HPDE6-E6E7 (cell line): ENCODE measurements at regions not wholly inside any gene's neighbourhood (a gene's known extent, or its start where the extent isn't known, plus 50 kb on each side); places are given as distances from the start of the nearest gene placed in this dataset.
A peak's percentile ranks its signal among the peaks of the same experiment; 100 is the strongest.
"Not testable (repeated sequence)": the region's sequence is repeated elsewhere in the genome, so short reads cannot be mapped to it uniquely, and the experiment has no call there.

Experiments
- DNase-seq: peaks from one replicate; pipeline ENCODE4 v3.0.0; 2011; ENCODE audit warnings: missing footprints; ENCODE audit errors: extremely low spot score

GRCh38 chr6:128597956-128598355 is 77.6 kb upstream of the PTPRK start:
- DNase-seq: peak; percentile 47

DNA sequence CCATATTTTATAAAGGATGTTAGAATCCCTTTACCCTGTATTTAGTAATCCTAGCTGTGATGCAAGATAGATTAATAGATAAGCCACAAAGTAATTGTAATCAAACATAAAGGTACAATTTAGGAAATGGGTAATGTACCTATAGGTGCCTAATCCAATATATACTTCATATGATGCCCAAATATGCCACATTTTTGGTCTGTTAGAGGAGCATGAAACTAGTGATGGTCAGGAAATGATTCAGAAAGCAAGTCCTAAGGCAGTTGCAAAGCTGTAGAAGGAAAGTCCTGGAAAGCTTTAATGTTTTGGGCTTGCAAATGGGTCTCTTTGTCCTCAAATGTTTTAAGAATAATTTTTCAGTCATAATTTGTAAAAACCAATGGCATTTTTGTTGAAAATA is 76.6 kb upstream of the PTPRK start:
- DNase-seq: no peak

DNA sequence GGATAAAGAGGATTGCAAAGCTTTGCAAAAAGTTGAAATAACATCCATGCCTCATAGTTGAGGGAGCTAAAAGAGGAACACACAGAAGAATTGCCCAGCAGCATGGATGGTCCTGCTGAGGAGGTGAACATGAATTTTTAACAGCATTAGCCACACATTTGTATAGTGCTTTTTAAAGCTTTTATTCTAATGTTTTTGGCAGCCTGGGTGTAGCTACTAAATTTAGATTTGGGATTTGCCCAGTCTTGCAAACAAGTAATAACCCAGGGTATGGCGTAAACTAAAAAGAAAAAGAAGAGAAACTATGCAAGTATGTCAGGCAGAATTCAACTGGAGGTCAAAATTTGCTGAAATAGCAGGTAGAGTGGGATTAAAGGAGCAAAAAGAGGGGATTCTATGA is 75.1 kb upstream of the PTPRK start:
- no peak for DNase-seq

DNA sequence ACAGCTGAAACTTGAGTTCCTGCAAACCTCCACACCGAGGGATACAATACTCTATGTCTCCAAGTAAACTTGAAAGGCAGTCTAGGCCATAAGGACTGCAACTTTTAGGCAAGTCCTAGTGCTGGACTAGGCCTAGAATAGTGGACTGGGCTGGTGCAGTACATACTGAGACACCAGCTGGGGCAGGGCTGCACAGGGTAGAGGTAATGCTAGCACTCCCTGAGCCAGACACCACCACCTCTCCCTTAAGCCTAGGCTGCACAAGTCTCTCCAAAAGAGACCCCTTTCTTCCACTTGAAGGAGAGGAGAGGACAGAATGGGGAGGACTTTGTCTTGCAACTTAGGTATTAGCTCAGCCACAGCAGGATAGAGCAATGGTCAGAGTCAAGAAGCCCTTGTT is 65.7 kb upstream of the PTPRK start:
- DNase-seq: no peak

DNA sequence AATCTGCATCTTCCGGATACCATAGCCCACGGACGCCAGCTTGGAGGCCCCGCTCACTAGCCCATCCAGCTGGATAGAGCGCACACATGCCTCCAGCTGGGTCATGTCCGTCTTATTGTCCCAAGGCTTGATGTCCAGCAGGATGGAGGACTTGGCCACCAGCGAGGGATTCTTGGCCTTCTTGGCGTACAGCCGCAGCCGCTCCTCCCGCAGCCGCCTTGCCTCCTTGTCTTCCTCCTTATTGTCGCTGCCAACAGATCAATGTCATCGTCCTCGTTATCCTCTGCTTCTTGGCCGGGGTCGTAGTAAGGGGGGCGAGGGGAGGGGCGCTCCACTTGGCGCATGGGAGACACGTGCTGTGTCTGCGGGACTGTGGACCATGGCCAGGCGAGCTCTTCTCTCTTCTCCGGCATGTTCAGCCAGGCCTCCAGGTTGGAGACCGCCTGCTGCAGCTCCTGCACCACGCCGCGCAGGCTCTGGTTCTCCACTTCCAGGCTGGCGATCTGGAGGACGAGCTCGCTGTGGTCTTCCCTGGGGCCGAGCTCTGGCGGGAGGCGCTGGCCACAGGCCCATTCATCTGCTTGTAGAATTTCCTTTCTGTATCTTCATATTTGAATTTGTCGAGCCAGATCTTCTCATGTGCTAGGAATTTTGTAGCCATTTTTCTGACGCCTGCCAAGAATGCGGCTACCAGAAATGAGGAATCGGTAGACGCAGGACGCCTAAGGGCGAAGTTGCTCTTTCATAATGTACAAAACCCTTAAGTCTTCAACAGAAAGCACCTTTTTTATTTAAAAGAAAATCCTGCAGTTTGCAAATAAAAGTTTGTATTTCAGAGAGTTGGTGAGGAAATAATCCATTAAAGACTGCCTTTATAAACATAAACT is 60.1 kb upstream of the PTPRK start:
- DNase-seq: no peak

DNA sequence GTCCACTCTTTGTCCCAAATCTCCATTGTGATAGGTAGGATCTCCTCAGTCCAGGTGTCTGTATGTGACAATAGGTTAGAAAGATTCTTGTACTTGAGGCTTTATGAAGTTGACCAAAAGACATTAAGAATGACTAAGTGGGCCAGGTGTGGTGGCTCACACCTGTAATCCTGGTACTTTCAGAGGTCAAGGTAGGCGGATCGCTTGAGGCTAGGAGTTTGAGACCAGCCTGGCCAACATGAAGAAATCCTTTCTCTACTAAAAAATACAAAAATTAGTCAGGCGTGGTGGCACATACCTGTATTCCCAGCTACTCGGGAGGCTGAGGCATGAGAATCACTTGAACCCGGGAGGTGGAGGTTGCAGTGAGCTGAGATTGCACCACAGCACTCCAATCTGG is 54.9 kb upstream of the PTPRK start:
- DNase-seq: not testable (repeated sequence)

- no peak for DNase-seq
These were observed 54.0 kb upstream of the PTPRK start for GRCh38 chr6:128574402-128574801.

GRCh38 chr6:128573036-128573435 is 52.6 kb upstream of the PTPRK start:
- no peak for DNase-seq

- no peak for DNase-seq
These were observed 51.9 kb upstream of the PTPRK start for GRCh38 chr6:128572294-128572693.

GRCh38 chr6:128570680-128571063 is 50.3 kb upstream of the PTPRK start:
- no peak for DNase-seq

DNA sequence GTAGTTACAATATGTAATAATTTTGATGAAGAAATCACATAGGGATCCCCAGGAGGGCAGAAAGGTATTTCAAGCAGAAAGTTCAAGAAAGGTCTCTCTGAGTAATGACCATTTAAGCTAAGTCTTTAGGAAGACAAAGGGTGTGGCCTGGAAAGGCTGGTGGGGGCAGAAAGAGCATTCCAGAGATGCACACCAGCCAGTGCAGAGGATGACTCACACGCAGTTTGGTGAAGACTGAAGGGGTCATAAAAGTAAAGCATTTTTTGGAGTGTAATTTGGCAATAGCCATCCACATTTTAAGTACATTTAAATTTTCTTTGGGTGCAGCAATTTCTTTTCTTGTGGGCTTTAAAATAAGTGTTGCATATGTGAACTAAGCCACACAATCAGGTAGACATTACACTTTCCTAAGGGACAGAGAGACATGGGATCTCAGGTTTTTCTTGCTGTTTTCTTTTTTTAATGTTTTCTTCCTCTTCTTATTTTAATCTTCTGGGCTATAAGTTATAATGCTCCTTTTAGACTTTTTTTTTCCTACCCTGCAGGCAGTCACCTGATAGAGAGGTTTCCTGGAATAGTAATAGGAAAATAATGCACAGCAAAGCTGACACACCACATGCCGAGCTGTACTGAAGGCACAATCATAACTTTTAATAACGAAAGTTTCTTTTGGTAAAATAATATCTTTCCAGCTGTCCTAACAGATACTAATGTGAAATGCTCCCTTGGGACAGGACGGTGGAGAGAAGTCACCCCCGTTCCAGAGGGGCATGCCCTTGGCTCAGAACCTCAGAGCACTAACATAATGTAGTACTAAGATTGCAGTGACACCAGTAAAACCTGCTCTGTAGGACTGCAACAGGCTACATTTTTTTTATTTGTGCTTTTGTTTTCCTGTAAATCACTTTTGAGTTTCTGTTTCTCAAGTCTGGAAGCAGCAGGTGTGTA is 49.6 kb upstream of the PTPRK start:
- DNase-seq: peak; percentile 59
